ENCODE measurements at regions not wholly inside any gene's neighbourhood (a gene's known extent, or its start where the extent isn't known, plus 50 kb on each side); places are given as distances from the start of the nearest gene placed in this dataset.

DNA sequence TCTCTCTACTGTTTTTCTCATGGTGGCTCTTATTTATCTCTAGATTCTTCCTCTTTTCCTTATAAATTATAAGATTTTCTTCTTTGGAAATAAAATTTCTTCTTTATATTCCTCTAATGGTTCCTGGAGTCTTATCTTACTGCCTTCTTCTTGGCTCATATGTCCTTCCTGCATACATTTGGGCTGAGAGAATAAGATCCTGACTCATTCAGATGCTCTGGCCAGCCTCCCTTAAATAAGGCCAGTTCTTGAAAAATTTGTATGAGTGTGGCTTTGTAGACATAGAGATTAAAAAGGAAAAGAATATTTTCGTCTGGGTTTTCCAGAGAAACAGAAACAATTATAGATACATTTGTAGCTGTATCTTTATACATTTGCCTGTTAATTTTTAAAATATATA lies 411.3 kb downstream of the KIF20B start:
- TF ChIP-seq, protein P1, sequence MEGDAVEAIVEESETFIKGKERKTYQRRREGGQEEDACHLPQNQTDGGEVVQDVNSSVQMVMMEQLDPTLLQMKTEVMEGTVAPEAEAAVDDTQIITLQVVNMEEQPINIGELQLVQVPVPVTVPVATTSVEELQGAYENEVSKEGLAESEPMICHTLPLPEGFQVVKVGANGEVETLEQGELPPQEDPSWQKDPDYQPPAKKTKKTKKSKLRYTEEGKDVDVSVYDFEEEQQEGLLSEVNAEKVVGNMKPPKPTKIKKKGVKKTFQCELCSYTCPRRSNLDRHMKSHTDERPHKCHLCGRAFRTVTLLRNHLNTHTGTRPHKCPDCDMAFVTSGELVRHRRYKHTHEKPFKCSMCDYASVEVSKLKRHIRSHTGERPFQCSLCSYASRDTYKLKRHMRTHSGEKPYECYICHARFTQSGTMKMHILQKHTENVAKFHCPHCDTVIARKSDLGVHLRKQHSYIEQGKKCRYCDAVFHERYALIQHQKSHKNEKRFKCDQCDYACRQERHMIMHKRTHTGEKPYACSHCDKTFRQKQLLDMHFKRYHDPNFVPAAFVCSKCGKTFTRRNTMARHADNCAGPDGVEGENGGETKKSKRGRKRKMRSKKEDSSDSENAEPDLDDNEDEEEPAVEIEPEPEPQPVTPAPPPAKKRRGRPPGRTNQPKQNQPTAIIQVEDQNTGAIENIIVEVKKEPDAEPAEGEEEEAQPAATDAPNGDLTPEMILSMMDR (IDR thresholded peaks at IDR 0.05): no peak
- no peak for TF ChIP-seq POLR2A (IDR thresholded peaks at IDR 0.05)
